HG03565 (cell line): ENCODE measurements at regions not wholly inside any gene's neighbourhood (a gene's known extent, or its start where the extent isn't known, plus 50 kb on each side); places are given as distances from the start of the nearest gene placed in this dataset.
A peak's percentile ranks its signal among the peaks of the same experiment; 100 is the strongest.

Source experiments
- ATAC-seq: cut with Tn5 transposase; IDR thresholded peaks from one replicate; pipeline ENCODE4 v1.9.1; 2021; ENCODE audit warnings: mild to moderate bottlenecking, moderate library complexity; ENCODE audit not compliant: unreplicated experiment

GRCh38 chr15:37679627-37680026 is 254.8 kb upstream of the TMCO5A start:
- ATAC-seq = no peak

- ATAC-seq = no peak
Measured at GRCh38 chr15:37682304-37682703, 252.1 kb upstream of the TMCO5A start.

GRCh38 chr15:37691911-37692310 is 242.5 kb upstream of the TMCO5A start:
- ATAC-seq = no peak

GRCh38 chr15:37693926-37694325 is 240.5 kb upstream of the TMCO5A start:
- ATAC-seq = no peak

- ATAC-seq = no peak
Measured at GRCh38 chr15:37695719-37696118, 238.7 kb upstream of the TMCO5A start.

- no peak for ATAC-seq
Measured at GRCh38 chr15:37698679-37699078, 235.8 kb upstream of the TMCO5A start.

GRCh38 chr15:37701230-37701629 is 233.2 kb upstream of the TMCO5A start:
- no peak for ATAC-seq

GRCh38 chr15:37709669-37710068 is 224.8 kb upstream of the TMCO5A start:
- ATAC-seq = no peak

GRCh38 chr15:37715101-37715500 is 219.3 kb upstream of the TMCO5A start:
- ATAC-seq = no peak

GRCh38 chr15:37720267-37720666 is 214.2 kb upstream of the TMCO5A start:
- ATAC-seq = no peak

GRCh38 chr15:37731146-37731746 is 203.2 kb upstream of the TMCO5A start:
- no peak for ATAC-seq

- ATAC-seq = no peak
Measured at GRCh38 chr15:37733628-37734027, 200.8 kb upstream of the TMCO5A start.

- no peak for ATAC-seq
Measured at GRCh38 chr15:37740623-37741141, 193.8 kb upstream of the TMCO5A start.

GRCh38 chr15:37743826-37744225 is 190.6 kb upstream of the TMCO5A start:
- ATAC-seq = no peak

- no peak for ATAC-seq
Measured at GRCh38 chr15:37744521-37744920, 189.9 kb upstream of the TMCO5A start.

GRCh38 chr15:37751401-37751800 is 183.0 kb upstream of the TMCO5A start:
- ATAC-seq = no peak

- ATAC-seq = no peak
Measured at GRCh38 chr15:37756407-37756806, 178.0 kb upstream of the TMCO5A start.

GRCh38 chr15:37758412-37758811 is 176.0 kb upstream of the TMCO5A start:
- ATAC-seq = no peak

GRCh38 chr15:37764733-37765191 is 169.7 kb upstream of the TMCO5A start:
- peak; percentile 69 for ATAC-seq

- no peak for ATAC-seq
Measured at GRCh38 chr15:37765786-37766185, 168.7 kb upstream of the TMCO5A start.

GRCh38 chr15:37767841-37768455 is 166.5 kb upstream of the TMCO5A start:
- no peak for ATAC-seq

- no peak for ATAC-seq
Measured at GRCh38 chr15:37771465-37771864, 163.0 kb upstream of the TMCO5A start.
